Hematopoietic multipotent progenitor cell treated with erythropoietin and hydrocortisone succinate and interleukin-3 and kit ligand, for 4 days (in vitro differentiated cells): ENCODE measurements at regions not wholly inside any gene's neighbourhood (a gene's known extent, or its start where the extent isn't known, plus 50 kb on each side); places are given as distances from the start of the nearest gene placed in this dataset.

Source experiments
- DNase-seq: peaks from one replicate; pipeline ENCODE4 v3.0.0-alpha.2; 2015

DNA sequence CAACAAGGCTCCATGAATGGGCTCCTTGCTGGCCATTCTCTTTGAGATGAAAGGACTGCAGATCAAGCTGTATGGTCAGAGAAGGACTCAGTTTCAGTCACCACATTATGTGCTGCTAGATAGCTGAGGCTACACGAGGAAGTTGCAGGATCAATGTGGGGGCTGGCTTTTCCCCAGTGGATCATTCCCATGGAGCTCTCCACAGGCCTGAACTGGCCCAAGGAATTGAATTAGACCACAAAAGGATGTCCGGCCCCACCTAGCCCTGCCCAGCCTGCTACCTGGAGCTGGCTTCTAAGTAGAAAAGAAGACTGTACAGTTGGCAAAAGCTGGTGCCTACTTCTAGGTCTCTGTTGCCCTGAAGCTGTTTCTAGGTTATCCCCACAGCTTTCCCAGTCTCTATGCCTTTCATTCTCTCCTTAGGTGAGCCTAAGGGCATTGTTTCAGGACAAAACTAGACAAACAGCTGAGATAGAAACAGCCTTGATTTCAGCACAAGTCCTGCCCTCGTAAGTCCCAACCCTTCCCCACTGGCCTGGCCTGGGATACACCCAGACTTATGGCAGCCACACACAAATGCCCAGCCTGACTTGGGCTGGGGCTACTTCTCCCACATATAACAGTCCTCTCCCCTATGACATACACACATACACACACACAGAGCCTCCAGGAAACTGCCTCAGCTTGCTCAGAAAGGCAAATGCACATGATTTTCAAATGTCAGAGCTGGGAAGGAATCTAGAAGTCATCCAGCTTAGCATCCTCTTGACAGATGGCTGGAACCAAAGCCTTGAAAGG lies 129.1 kb upstream of the NCAM1 start:
- DNase-seq: no peak

DNA sequence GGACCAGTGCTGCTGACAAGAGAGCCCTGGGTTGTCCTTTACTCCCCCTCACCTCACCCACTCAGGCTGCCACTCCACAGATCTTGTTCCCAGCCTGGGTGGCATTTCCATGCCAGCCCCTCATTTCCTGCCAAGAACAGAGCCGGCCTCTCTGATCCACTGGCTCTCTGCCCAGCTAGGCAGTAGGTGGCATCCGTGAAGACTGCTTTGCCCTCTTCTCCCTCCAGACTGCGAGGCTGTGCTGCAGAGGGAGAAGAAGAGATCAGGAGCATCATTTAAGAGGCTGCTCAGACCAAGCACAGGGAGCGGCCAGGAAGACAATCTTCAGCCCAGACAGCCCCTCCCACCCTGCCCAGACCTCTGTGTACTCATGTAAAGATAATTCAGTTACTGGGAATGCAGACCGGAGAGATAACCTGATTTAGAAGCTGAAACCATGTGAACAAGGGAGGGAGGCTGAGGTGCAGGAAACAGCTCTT lies 126.9 kb upstream of the NCAM1 start:
- DNase-seq: no peak

DNA sequence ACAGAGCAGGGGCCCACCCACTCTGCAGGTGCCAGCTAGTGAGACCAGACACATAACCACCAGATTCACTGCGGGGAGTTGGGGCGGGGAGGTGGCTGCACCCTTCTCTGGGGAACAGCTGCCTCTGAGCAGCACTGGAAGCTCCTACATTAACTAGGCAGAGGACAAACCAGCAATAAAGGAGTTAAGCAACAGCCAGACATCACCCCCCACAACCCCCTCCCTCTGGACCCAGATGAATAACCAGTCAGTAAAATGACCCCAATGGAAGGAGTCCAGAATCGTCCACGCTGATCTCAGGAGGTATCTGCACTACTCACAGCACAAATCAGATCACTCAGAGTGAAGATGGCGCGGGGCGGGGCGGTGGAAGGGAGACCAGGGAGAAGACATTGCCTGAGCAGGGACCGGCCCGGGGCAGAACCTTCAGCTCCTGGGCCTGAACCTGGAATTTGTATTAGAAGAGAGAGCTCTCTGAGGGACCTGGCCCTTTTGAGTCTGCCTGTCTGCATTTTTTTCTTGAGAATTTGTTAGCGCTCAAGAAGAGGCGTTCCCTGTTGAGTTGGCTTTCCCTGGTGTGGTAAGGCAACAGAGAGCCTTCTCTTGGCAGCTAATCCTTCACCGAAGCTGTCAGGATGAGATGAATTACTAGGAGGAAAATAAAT lies 125.5 kb upstream of the NCAM1 start:
- no peak for DNase-seq

DNA sequence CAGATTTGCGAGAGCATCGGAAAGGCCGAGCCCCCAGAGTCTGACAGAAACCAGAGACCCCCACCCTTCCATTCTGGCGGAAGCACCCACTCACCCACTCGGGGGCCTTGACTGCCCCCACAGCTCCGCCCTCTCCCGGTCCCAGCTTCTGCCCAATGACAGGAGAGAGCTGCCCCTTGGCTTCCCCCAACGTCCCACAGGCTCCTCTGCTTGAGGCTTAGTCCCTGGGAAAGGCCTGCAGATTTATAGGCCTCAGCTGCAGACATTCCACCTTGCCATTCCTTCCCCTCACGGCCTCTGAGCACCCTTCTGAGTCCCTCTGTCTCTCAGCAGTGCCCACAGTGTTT lies 125.0 kb upstream of the NCAM1 start:
- DNase-seq: no peak

DNA sequence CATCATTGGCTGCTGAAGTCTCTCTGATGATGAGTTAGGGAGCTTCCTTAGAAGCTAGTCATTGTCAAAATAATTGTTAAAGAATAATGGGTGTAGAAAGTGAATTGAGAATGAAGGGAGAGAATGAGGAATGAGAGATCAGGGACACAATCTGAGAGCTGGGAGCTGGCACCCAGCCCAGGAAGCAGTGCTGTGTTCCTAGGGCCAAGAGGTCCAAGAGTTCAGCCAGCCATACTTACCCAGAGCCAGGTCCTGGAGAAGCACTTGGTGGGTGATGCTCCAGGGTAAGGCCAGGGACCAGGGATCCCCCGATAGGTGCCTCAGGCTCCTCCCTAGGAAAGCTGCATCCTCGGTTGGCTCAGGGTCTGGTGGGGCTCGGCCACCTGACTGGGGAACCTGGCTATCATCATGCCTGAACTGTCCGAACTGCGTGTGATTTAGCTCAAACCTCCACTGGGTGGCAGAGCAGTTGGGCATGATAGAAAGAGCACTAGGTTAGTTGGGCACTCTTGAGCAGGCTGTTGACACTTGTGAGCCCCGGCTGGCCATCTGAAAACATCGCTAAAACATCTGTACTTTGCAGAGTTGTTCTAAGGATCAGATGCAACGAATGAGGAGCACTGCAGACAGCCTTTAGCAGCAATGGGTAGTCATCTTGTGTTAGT lies 123.9 kb upstream of the NCAM1 start:
- DNase-seq: peak; percentile 2

DNA sequence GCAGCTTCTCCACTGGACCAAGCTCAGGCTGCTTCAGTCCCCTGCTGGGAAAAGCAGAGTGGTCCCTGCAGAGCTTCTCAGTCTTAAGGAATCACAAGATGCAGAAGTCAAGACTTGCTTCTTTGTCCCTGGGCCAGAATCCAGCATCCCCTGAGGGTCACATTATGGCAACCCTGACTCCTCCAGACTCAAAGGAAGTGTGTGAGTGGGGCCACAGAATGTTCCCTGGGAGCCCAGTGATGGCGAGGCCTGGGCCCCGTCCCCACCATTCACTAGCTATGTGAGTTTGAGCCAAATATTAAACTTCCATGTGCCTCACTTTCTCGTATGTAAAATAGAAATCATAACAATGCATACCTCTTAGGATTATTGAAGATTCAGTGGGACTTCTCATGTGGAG lies 122.2 kb upstream of the NCAM1 start:
- DNase-seq: no peak

DNA sequence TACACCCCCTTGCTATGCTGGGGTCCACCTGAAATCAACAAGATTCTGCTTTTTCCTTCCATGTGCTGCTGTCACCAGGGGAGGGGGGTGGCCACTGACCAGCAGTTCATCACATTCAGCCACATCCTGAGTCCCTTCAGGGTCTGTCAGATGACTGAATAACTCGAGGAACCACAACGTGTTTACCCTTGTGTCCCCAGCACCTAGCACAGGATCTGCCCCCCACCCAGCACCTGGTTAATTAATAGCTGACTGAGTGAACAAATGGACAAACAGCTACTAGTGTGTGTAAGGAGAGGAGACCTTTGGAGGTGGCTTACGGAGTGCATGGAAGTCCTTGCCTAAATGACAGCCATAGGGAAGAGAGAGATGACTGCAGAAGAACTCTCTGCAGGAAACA lies 119.5 kb upstream of the NCAM1 start:
- DNase-seq: no peak

DNA sequence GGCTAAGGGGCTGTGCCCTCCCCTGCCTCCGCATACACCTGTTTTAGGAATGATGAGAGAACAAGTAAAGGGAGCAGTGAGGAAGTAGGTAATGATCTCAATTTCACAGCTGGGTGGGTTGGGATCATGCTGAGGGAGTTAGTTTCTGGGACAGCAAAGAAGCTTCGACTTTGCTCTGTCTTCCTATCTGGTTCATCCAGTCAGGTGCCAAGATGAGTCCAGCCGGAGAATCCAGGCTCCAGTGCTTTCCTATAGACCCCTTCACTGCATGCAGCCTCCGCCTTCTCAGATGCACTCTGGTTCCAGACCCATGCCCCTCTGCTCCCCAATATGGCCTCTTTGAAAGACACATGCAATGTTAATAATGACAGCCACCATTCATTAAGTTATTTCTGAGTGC lies 119.1 kb upstream of the NCAM1 start:
- DNase-seq: no peak

DNA sequence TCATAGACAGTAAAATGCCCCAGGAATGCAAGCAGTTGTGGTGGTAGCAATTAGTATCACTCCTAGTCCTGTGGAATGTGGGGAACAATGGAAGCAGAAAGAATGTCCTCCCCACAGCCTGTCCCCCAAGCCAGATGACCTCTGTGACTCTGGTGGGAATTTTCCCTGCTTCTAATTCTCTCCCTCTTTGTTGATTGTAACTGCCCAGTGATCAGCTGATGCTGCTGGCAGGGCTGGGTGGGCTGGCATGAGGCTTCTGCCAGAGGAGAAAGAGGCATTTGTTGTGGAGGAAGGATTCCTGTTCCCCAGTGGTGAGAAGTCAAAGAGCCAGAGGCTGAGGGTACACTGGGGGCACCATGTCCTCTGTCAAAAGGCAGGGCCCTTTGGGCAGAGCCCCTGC lies 116.7 kb upstream of the NCAM1 start:
- no peak for DNase-seq

DNA sequence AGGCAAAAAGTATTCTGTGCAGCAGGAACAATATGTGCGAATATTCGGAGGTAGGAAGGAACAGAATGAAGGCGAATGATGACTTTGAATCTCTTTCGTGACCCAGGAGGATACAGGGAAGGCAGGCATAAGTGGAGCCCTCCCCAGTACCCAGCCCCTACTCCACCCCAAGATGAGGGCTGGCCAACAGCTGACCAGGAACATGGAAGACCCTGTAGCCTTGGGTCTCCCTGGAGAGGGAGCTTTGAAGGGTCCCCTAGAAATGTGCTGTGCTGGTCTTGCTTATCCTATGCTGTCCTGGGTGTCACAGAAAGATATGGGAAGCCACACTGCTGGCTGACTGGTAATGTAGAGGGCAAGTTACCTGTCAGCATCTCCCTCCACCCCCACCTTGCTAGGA lies 113.7 kb upstream of the NCAM1 start:
- no peak for DNase-seq

DNA sequence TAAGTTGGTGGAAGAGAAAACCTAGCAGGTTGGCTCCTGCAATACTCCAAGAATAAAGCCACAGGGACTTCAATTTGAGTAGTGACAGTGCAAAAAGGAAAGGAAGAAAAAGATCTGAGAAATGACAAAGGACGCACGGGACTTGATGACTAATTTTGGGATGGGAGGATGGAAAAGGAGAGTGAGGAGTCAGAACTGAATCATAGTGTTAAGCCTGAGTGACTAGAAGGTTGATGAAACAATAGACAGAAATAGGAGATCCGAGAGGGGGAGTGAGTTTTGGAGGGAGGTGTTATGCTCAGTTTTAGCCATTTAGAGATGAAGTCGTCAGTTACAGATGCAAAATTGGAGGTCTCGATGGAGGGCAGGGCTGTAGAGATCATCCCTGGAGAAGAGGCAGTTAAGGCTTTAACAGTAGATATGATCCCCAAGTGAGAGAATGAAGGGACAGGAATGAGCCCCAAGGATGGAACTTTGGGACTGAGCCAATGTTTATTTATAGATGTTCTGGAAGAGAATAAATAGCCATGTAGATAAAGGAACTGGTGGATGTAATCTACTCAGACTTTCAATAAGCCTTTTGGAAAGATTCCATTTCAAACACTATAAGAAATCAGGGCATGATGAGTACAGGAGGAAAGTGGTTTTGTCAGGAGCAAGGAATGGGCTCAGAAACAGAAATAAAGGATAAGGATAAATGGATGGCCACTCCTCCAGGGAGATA lies 108.9 kb upstream of the NCAM1 start:
- DNase-seq: no peak

DNA sequence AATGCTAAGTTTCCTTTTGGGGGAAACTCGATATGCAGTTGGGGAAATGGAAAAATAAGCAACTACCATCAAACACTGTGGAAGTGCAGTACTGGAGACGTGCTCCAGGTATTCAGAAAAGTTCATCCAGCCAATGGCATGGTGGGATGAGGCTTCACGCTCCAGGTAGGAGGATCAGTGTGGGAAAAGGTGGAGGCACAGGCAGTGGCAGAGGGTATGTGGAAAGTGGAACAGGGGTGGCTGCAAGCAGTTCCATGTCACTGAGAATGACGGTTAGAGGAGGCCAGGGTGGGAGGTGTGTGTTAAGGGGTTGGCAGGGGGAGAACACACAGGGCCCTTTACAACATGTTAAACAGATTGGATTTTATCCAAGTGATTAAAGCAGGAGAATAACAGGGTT lies 105.1 kb upstream of the NCAM1 start:
- no peak for DNase-seq

DNA sequence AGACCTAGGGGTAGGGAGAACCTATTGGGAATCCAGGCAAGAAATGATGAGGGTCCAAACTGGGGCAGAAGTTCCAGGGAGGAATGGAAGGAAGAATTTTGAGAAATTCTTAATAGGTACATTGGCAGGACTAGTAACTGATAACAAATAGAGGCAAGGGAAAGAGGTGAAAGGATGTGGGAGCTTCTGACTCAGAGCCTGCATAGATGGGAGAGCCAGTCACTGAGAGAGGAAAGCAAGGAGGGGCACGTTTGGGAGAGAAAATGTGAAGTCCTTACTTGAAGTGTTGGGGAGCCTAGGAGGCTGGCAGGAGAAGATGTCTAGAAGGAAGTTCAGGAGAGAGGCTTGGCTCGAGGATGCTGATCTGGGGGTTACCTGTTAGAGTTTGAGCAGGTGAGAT lies 104.6 kb upstream of the NCAM1 start:
- DNase-seq: no peak

DNA sequence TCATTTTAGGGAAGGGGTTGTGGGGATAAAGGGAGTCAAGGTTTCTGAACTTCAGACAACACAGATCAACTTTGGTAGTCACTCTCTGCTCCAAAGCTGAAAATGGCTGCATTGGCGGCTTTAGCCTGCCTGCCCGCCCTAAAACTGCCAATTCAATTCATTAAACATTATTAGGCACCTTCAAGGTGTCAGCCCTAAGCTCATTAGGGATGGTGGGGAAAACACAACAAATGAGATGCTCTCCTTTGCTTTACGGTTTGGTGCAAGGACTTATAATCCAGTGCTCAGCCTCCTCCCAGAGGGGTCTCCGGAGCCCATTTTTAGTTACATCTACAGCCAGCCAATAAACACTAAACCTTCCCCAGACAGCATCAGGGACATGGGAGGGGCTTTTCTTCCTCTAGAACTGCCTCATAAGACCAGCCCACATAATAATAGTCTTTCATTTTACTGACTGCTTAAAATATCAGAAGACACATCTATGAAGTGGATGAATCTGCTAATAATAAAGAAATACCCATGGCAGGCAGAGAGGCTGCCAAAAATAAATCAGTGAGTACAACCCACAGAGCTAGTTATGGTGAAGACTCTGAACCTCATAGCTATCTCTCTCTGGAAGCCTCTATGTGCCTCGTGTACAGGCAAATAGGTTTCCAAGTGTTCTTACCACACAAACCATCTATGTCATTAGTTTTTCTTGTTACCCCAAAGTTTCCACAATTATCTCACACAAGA lies 102.8 kb upstream of the NCAM1 start:
- DNase-seq: no peak

DNA sequence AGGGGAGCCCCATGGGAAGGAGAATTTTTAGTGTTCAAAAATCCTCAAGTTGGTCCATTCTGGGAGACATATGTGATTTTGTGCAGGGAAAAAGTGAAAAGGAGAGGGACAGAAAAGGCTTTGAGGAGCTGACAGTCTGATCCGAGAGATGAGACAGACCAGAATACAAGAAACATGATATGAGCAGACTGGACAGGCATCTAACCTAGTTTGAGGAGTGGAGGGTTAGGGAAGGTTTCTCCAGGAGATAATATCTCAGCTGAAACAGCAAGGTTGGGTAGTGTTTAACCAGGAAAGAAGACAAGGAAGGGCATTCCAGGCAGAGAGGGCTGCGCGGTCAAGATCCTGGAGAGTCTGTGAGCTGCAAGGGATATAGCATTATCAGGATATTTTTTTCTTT lies 101.4 kb upstream of the NCAM1 start:
- no peak for DNase-seq

DNA sequence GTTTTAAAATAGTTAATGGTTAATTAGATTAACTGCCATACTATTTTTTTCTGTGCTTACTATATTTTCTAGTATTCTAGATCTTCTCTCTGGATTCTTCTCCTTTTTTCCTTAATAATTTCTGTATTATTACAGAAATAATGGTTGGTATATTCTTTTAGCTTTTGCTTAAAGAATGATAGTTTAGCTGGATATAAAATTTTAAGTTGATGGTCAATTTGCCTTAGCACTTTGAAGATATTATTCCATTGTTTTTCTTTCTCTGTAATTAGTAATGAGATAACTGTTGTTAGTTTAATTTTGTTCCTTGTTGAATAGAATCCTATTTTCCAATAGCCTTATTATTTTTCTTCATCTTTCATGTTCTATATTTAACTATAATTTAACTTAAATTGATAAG lies 99.9 kb upstream of the NCAM1 start:
- DNase-seq: no peak

DNA sequence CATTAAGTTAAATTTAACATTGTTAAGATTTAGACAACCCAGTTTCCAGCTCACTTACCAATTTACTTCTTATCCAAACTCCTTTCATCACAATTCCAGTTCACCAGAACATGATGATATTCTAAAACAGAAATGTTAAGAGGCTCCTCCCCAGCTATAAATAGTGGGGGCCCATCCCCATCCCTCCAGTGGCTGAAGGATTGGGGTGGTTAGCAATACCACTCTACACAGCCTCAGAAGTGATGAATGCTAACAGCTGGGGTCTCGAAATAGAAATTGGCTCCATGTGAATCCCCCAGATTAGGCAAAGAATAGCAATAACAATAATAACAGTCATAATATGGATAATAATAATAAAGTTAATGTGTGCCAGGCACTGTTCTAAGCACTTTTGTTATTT lies 97.9 kb upstream of the NCAM1 start:
- DNase-seq: no peak

DNA sequence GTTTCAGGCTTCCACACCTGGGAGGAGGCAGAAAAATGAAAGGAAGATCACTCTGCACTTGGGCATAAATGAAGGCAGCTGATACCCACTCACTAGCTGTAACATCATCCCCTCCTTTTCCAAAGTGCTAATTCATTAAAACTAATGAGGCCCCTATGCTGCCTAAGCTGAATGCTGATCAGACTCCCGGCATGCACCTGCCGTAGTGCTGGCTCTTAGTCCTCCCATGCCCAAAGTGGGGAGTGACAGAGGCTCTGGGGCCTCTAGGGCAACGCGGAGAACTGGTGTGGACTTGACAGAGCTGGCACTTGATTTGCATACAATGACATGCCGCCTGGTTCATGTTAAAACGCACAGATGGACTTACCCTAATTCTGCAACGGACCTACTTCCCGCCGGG lies 96.5 kb upstream of the NCAM1 start:
- no peak for DNase-seq

DNA sequence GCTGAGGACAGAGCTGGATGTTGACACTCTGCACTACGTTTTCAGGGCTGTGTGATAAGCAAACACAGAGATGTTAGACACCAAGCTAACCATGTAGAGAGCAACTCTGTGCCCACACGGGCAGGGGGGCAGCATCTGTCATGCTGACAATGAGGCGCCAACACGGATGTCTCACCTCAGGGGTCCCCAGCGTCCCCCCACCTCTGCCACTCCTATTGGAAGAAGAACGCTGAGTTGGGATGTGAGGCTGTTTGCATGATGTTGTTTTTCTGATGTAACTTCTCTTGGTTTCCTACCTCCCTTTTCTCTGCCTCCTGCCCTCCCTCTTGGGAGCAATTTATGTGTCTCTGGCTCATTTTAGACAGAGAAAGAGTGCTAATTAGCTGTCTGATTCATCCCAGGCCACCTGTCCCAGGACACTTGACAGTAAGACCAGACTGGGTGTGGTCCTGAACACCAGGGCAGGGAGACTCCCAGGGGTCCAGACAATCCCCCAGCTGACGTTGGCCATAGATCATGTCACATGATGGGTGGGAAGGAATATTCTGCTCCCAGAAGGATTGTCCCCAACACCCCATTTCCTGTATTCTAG lies 89.2 kb upstream of the NCAM1 start:
- no peak for DNase-seq

DNA sequence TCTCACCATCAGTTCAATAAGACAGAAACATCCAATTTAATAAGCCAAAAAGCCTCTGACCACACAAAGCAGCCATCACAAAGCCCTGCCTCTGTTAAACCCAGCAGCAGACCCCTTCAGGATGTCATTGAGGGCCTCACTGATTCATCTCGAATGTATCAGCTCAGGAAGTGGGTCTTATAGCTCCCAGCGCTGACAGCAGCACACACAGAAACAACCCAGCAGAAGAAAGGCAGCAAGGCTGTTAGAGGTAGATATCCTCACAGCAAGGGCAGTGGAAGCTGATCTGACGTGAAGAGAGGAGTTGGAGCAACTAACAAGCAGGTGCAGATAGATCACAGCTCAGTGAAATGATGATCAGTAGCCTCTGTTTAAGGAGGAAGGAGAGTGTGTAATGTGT lies 86.2 kb upstream of the NCAM1 start:
- DNase-seq: no peak

DNA sequence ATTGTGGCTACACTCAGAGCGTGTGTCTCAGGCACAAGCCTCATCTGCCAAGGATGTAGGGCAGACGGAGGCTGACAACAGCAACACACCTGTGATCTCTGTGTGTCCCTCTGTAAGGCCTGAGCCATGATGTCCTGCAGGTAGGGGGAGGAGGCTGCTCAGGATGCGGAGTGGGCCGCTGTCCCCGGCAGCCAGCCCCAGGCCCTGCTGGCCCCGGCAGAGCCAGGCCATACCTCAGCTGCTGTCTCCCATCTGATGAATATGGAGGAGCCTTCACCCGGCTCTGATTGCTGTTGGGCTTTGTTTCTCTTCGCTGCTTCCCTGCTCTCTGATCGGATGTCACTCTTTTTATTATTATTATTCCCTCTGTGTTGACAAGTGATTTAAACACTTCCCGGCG lies 83.6 kb upstream of the NCAM1 start:
- DNase-seq: no peak

DNA sequence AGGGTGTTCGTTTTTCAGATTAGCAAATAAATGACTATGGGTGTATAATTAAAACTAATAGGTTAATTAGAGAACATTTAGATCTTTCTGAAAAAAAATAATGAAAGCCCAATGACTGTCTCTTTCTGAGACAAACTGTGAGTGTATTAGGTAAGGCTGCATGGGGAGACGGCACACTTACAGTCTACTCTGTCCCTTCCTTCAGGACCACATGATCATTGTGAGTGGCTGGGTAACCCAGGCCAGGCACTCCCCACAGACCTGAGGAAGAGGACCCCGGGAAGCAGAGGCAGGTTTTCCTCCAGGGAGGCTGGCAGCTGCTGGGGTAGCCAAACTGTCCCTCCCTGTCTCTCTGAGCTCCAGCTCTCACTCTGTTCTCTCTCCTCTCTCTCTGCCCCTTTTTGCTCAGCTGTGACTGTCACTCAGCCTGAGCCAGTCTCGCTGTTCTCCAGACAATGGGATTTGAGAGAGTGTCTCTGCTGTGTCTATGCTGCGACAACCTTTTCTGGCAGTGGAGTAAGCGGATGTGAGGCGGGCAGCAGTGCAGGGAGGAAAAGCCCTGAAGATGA lies 83.1 kb upstream of the NCAM1 start:
- no peak for DNase-seq
